HCT116 (cell line): ENCODE measurements at regions not wholly inside any gene's neighbourhood (a gene's known extent, or its start where the extent isn't known, plus 50 kb on each side); places are given as distances from the start of the nearest gene placed in this dataset.

Experiments
- ATAC-seq: fragments of 200-7000 bp; cut with Tn5 transposase; 2 replicates; pipeline ENCODE4 v1.9.1; 2020; ENCODE audit warnings: mild to moderate bottlenecking, moderate library complexity
- BruUV-seq: library from RNA; stranded (reverse); fragments of 400-500 nt; replicated peaks from 2 replicates; lab custom pipeline; 2021; lab: Mats Ljungman, UMichigan
- CTCF ChIA-PET: fragments of 300-600 bp; sonication (Branson Sonifier 250); formaldehyde crosslinking; loops from one replicate; lab custom pipeline; 2021; ENCODE audit warnings: antibody characterized with exemption; lab: Charles Lee
- POLR2A ChIA-PET: fragments of 300-600, 350-600 bp; sonication (Branson Sonifier 250); formaldehyde crosslinking; loops from one replicate; lab custom pipeline; 2021; ENCODE audit warnings: antibody characterized with exemption; lab: Charles Lee
- RAD21 ChIA-PET, 2 experiments: fragments of 300-600 bp; sonication (Branson Sonifier 250); formaldehyde crosslinking; loops; one replicate each; lab custom pipeline; 2023; ENCODE audit warnings: low total read pairs in 2 of 2; ENCODE audit not compliant: uncharacterized antibody in 2 of 2, unreplicated experiment in 2 of 2, low non-redundant PET in 1 of 2; lab: Charles Lee
- DNase-seq: peaks from one replicate; pipeline ENCODE4 v3.0.0-alpha.2; 2010; ENCODE audit warnings: low read depth, low spot score
- H2AFZ ChIP-seq: fragments of 200-600 bp; shearing (Covaris generic), sonication (generic); 2 replicates; pipeline ENCODE4 v1.6.1; 2017; ENCODE audit warnings: low read depth, mixed run types, mixed read lengths, antibody characterized with exemption, low read length; ENCODE audit not compliant: poor library complexity, severe bottlenecking
- H3K27ac ChIP-seq: 2 replicates; pipeline ENCODE4 v1.5.1; 2012; ENCODE audit warnings: low read depth, low read length
- H3K27me3 ChIP-seq: fragments of 200-600 bp; sonication (generic); 2 replicates; pipeline ENCODE4 v1.6.1; 2016; ENCODE audit warnings: mixed run types, low read length, mixed read lengths; ENCODE audit not compliant: insufficient read depth
- H3K36me3 ChIP-seq, 2 experiments: fragments of 200-500 bp in 1 of 2; fragments of 200-600 bp in 1 of 2; sonication (Bioruptor generic) in 1 of 2; sonication (generic) in 1 of 2; 2 replicates each; pipeline versions ENCODE4 v1.5.1 to v1.6.1; 2014 to 2016; ENCODE audit warnings: low read length in 2 of 2, inconsistent platforms in 1 of 2, mixed read lengths in 1 of 2, mixed run types in 1 of 2; ENCODE audit not compliant: insufficient read depth in 2 of 2, control insufficient read depth in 1 of 2
- H3K4me1 ChIP-seq, 2 experiments: fragments of 200-600 bp in 1 of 2; sonication (generic) in 1 of 2; 2 replicates each; pipeline versions ENCODE4 v1.5.1 to v1.6.1; 2012 to 2017; ENCODE audit warnings: low read length in 2 of 2, inconsistent platforms in 1 of 2, mild to moderate bottlenecking in 1 of 2, mixed read lengths in 1 of 2, mixed run types in 1 of 2, moderate library complexity in 1 of 2; ENCODE audit not compliant: insufficient read depth in 2 of 2, control insufficient read depth in 1 of 2
- H3K4me2 ChIP-seq: fragments of 200-600 bp; sonication (generic); 2 replicates; pipeline ENCODE4 v1.6.1; 2017; ENCODE audit warnings: mixed run types, low read length, mixed read lengths
- H3K4me3 ChIP-seq, 2 experiments: fragments of 200-600 bp in 1 of 2; sonication (generic) in 1 of 2; replicated peaks in 1 of 2; 2 replicates each; pipeline ENCODE4 v1.5.1; 2011 to 2016; ENCODE audit warnings: low read length in 2 of 2, control low read depth in 1 of 2, low read depth in 1 of 2, mild to moderate bottlenecking in 1 of 2, mixed read lengths in 1 of 2, mixed run types in 1 of 2
- H3K79me2 ChIP-seq: fragments of 200-600 bp; sonication (generic); 2 replicates; pipeline ENCODE4 v1.6.1; 2017; ENCODE audit warnings: mild to moderate bottlenecking, mixed run types, low read length, moderate library complexity, mixed read lengths; ENCODE audit not compliant: insufficient read depth
- H3K9ac ChIP-seq: fragments of 200-600 bp; sonication (generic); 2 replicates; pipeline ENCODE4 v1.6.1; 2016; ENCODE audit warnings: low read length, mixed read lengths
- H3K9me2 ChIP-seq: fragments of 200-600 bp; sonication (generic), shearing (Covaris generic); 2 replicates; pipeline ENCODE4 v1.6.1; 2017; ENCODE audit warnings: mixed run types, mild to moderate bottlenecking, moderate library complexity; ENCODE audit not compliant: insufficient read depth
- H3K9me3 ChIP-seq, 2 experiments: fragments of 200-500 bp in 1 of 2; fragments of 200-600 bp in 1 of 2; sonication (Bioruptor generic) in 1 of 2; sonication (generic) in 1 of 2; 2 replicates each; pipeline ENCODE4 v1.6.1; 2014 to 2017; ENCODE audit warnings: low read length in 2 of 2, mixed read lengths in 2 of 2, inconsistent platforms in 1 of 2, low read depth in 1 of 2, mild to moderate bottlenecking in 1 of 2, mixed run types in 1 of 2, moderate library complexity in 1 of 2; ENCODE audit not compliant: control insufficient read depth in 1 of 2, insufficient read depth in 1 of 2
- H4K20me1 ChIP-seq: fragments of 200-600 bp; sonication (generic), shearing (Covaris generic); 2 replicates; pipeline ENCODE4 v1.6.1; 2017; ENCODE audit warnings: mixed run types, mild to moderate bottlenecking, moderate library complexity; ENCODE audit not compliant: insufficient read depth
- CBX3 ChIP-seq: IDR thresholded peaks from 2 replicates; pipeline ENCODE4 v1.6.1; 2012; ENCODE audit warnings: low read depth
- CEBPB ChIP-seq: IDR thresholded peaks from 2 replicates; pipeline ENCODE4 v1.6.1; 2012; ENCODE audit warnings: low read depth
- CTCF ChIP-seq, 3 experiments: fragments of 200-600 bp in 1 of 3; sonication (generic) in 1 of 3; IDR thresholded peaks in 2 of 3; conservative IDR thresholded peaks in 1 of 3; 2 replicates each; pipeline ENCODE4 v1.5.1; 2012 to 2017; ENCODE audit warnings: low read depth in 2 of 3, low read length in 2 of 3, antibody characterized with exemption in 1 of 3, borderline replicate concordance in 1 of 3, control low read depth in 1 of 3, mild to moderate bottlenecking in 1 of 3, mixed read lengths in 1 of 3, mixed run types in 1 of 3, moderate library complexity in 1 of 3; ENCODE audit not compliant: insufficient read depth in 1 of 3
- EGR1 ChIP-seq: IDR thresholded peaks from 2 replicates; pipeline ENCODE4 v1.6.1; 2012; ENCODE audit warnings: low read depth
- EZH2 ChIP-seq: fragments of 200-600 bp; sonication (generic); IDR thresholded peaks from 2 replicates; pipeline ENCODE4 v1.6.1; 2017; ENCODE audit warnings: antibody characterized with exemption, mixed run types
- JUND ChIP-seq: IDR thresholded peaks from 2 replicates; pipeline ENCODE4 v1.6.1; 2012
- SRF ChIP-seq: IDR thresholded peaks from 2 replicates; pipeline ENCODE4 v1.6.1; 2012; ENCODE audit warnings: low read depth
- ZFX ChIP-seq: fragments of 450-650 bp; IDR thresholded peaks from 2 replicates; pipeline ENCODE4 v1.6.1; 2017
- intact Hi-C: fragments of 100-400 bp; cut with micrococcal nuclease; formaldehyde crosslinking; loops from 2 replicates; pipeline ENCODE4 v1.10.0; 2022

- no TSS peak for BruUV-seq
- CTCF ChIA-PET, result no interaction called here
These were observed 71.8 kb downstream of the PTPRS start for GRCh38 chr19:5268801-5269200.

GRCh38 chr19:5265260-5265659, 75.4 kb downstream of the PTPRS start:
- Histone ChIP-seq H3K9me2 (no peaks in the 10 kb centered on the region), H3K9ac (no peak overlapping the region), H3K4me1 (peaks cover 0 to 10% of the 10 kb centered on the region in 2 experiments; a peak in 2 of 4 replicates), H2AFZ (no peak overlapping the region), H3K27ac (no peak overlapping the region), H3K4me2 (no peak overlapping the region), H3K79me2 (no peaks in the 10 kb centered on the region), H4K20me1 (no peaks in the 10 kb centered on the region), H3K36me3 (peaks cover 0 to 4% of the 10 kb centered on the region in 2 experiments; a peak in 1 of 4 replicates), H3K4me3 (no peak overlapping the region), H3K27me3 (no peaks in the 10 kb centered on the region), H3K9me3 (no peaks in the 10 kb centered on the region)
- ChIA-PET RAD21 (no interaction called here), CTCF (no interaction called here), POLR2A (no interaction called here)
- ATAC-seq (no peak), DNase-seq (no peak)
- intact Hi-C loops, result no loop called here
- TF ChIP-seq CTCF (IDR thresholded peaks at IDR 0.05 in 2 of 3, conservative IDR thresholded peaks at IDR 0.05 in 1 of 3; ENCODE audit: borderline replicate concordance in 1 of 3, insufficient read depth in 1 of 3, low read depth in 2 of 3, low read length in 2 of 3), result no peak
- TF ChIP-seq CEBPB, result no peak
- no peak for TF ChIP-seq SRF
- TF ChIP-seq JUND, result no peak
- TF ChIP-seq EZH2, result no peak
- no peak for TF ChIP-seq ZFX
- BruUV-seq, result no TSS peak

More at GRCh38 chr19:5268801-5269200, 71.8 kb downstream of the PTPRS start:
- no peak overlapping the region for H3K4me3 ChIP-seq
- DNase-seq, result no peak
- H3K27me3 ChIP-seq, result no peaks in the 10 kb centered on the region
- H3K4me1 ChIP-seq, result no peaks in the 10 kb centered on the region
- no peaks in the 10 kb centered on the region for H4K20me1 ChIP-seq
- H3K27ac ChIP-seq, result no peak overlapping the region
- intact Hi-C loops, result no loop called here
- TF ChIP-seq JUND, result no peak
- no peak for TF ChIP-seq EGR1
- TF ChIP-seq CBX3, result no peak
- H3K9me3 ChIP-seq, result no peaks in the 10 kb centered on the region
- no peaks in the 10 kb centered on the region for H3K9me2 ChIP-seq
- no peak overlapping the region for H2AFZ ChIP-seq
- H3K79me2 ChIP-seq, result no peaks in the 10 kb centered on the region
- ATAC-seq, result peak; percentile 41; the same call in 1 of the 2 replicates
- no peak overlapping the region for H3K4me2 ChIP-seq
- peaks cover 6 to 15% of the 10 kb centered on the region in 2 experiments; a peak in 3 of 4 replicates for H3K36me3 ChIP-seq
- RAD21 ChIA-PET, result no interaction called here
- no peak overlapping the region for H3K9ac ChIP-seq
- POLR2A ChIA-PET, result no interaction called here
